ENCODE measurements at regions not wholly inside any gene's neighbourhood (a gene's known extent, or its start where the extent isn't known, plus 50 kb on each side); places are given as distances from the start of the nearest gene placed in this dataset.
"Not testable (repeated sequence)": the region's sequence is repeated elsewhere in the genome, so short reads cannot be mapped to it uniquely, and the experiment has no call there.

GRCh38 chr20:1803061-1803931, 91.9 kb upstream of the SIRPA start:
- ATAC-seq (replicated peaks) (peak; percentile 66), DNase-seq (no peak)
- Mint-ChIP-seq H3K27me3 (peaks cover 62 to 93% of the 10 kb centered on the region in 2 donors), H3K27ac (no peak overlapping the region), H3K36me3 (ENCODE audit: insufficient read depth) (no peaks in the 10 kb centered on the region), H3K9me3 (no peaks in the 10 kb centered on the region), H3K4me1 (ENCODE audit: low read depth in 2 of 2) (peaks cover 4 to 5% of the 10 kb centered on the region in 2 donors), H3K4me3 (peak overlapping the region in 1 of 2 donors; percentile 26)

GRCh38 chr20:1802385-1803060, 92.7 kb upstream of the SIRPA start:
- Mint-ChIP-seq H3K9me3 (no peaks in the 10 kb centered on the region), H3K4me3 (peak overlapping the region in 1 of 2 donors; percentile 12), H3K27ac (no peak overlapping the region), H3K4me1 (ENCODE audit: low read depth in 2 of 2) (peaks cover 4 to 5% of the 10 kb centered on the region in 2 donors), H3K27me3 (peaks cover 63 to 92% of the 10 kb centered on the region in 2 donors), H3K36me3 (ENCODE audit: insufficient read depth) (no peaks in the 10 kb centered on the region)
- no peak for DNase-seq
- ATAC-seq (replicated peaks) = no peak

GRCh38 chr20:1801929-1802306, 93.3 kb upstream of the SIRPA start:
- Mint-ChIP-seq H3K36me3 (ENCODE audit: insufficient read depth) (no peaks in the 10 kb centered on the region), H3K9me3 (no peaks in the 10 kb centered on the region), H3K27ac (no peak overlapping the region), H3K4me3 (no peak overlapping the region), H3K27me3 (peaks cover 63 to 86% of the 10 kb centered on the region in 2 donors), H3K4me1 (ENCODE audit: low read depth in 2 of 2) (peaks cover 4 to 5% of the 10 kb centered on the region in 2 donors)
- ATAC-seq (replicated peaks) (no peak), DNase-seq (no peak)

- H3K36me3 Mint-ChIP-seq (ENCODE audit: insufficient read depth) = no peaks in the 10 kb centered on the region
These were observed 93.8 kb upstream of the SIRPA start for GRCh38 chr20:1801225-1801928.

GRCh38 chr20:1800777-1801176, 94.4 kb upstream of the SIRPA start:
- Mint-ChIP-seq H3K27ac (no peak overlapping the region), H3K9me3 (no peaks in the 10 kb centered on the region), H3K4me1 (ENCODE audit: low read depth in 2 of 2) (peaks cover 4 to 5% of the 10 kb centered on the region in 2 donors), H3K36me3 (ENCODE audit: insufficient read depth) (no peaks in the 10 kb centered on the region), H3K27me3 (peaks cover 56 to 76% of the 10 kb centered on the region in 2 donors), H3K4me3 (no peak overlapping the region)
- DNase-seq (no peak), ATAC-seq (replicated peaks) (no peak)

More at GRCh38 chr20:1801225-1801928, 93.8 kb upstream of the SIRPA start:
- peaks cover 4 to 5% of the 10 kb centered on the region in 2 donors for H3K4me1 Mint-ChIP-seq (ENCODE audit: low read depth in 2 of 2)
- H3K27me3 Mint-ChIP-seq = peaks cover 57 to 81% of the 10 kb centered on the region in 2 donors
- ATAC-seq (replicated peaks) (no peak), DNase-seq (no peak)
- no peak overlapping the region for H3K27ac Mint-ChIP-seq
- H3K4me3 Mint-ChIP-seq = no peak overlapping the region
- no peaks in the 10 kb centered on the region for H3K9me3 Mint-ChIP-seq

- no peaks in the 10 kb centered on the region for H3K36me3 Mint-ChIP-seq (ENCODE audit: insufficient read depth)
- no peak for ATAC-seq (replicated peaks)
- peaks cover 55 to 70% of the 10 kb centered on the region in 2 donors for H3K27me3 Mint-ChIP-seq
- no peaks in the 10 kb centered on the region for H3K9me3 Mint-ChIP-seq
- peaks cover 4 to 5% of the 10 kb centered on the region in 2 donors for H3K4me1 Mint-ChIP-seq (ENCODE audit: low read depth in 2 of 2)
- H3K27ac Mint-ChIP-seq = no peak overlapping the region
- no peak overlapping the region for H3K4me3 Mint-ChIP-seq
- no peak for DNase-seq
These were observed 95.0 kb upstream of the SIRPA start for GRCh38 chr20:1800180-1800579.

GRCh38 chr20:1799746-1800145, 95.5 kb upstream of the SIRPA start:
- not testable (repeated sequence) for H3K36me3 Mint-ChIP-seq (ENCODE audit: insufficient read depth); H3K4me1 Mint-ChIP-seq (ENCODE audit: low read depth in 2 of 2); H3K27ac Mint-ChIP-seq; ATAC-seq (replicated peaks); H3K9me3 Mint-ChIP-seq; DNase-seq; H3K4me3 Mint-ChIP-seq
- H3K27me3 Mint-ChIP-seq = peaks cover 55 to 68% of the 10 kb centered on the region in 2 donors

- ATAC-seq (replicated peaks) (no peak), DNase-seq (no peak)
- Mint-ChIP-seq H3K27me3 (peaks cover 47 to 68% of the 10 kb centered on the region in 2 donors), H3K36me3 (ENCODE audit: insufficient read depth) (no peaks in the 10 kb centered on the region), H3K27ac (no peak overlapping the region), H3K4me1 (ENCODE audit: low read depth in 2 of 2) (peaks cover 4 to 5% of the 10 kb centered on the region in 2 donors), H3K4me3 (no peak overlapping the region), H3K9me3 (no peaks in the 10 kb centered on the region)
These were observed 96.2 kb upstream of the SIRPA start for GRCh38 chr20:1798982-1799381.

- H3K4me1 Mint-ChIP-seq (ENCODE audit: low read depth in 2 of 2) = no peaks in the 10 kb centered on the region
- no peak overlapping the region for H3K4me3 Mint-ChIP-seq
- no peak for DNase-seq
- H3K27ac Mint-ChIP-seq = no peak overlapping the region
- H3K27me3 Mint-ChIP-seq = peaks cover 34 to 54% of the 10 kb centered on the region in 2 donors
- H3K9me3 Mint-ChIP-seq = no peaks in the 10 kb centered on the region
- ATAC-seq (replicated peaks) = no peak
- H3K36me3 Mint-ChIP-seq (ENCODE audit: insufficient read depth) = no peaks in the 10 kb centered on the region
These were observed 101.4 kb upstream of the SIRPA start for GRCh38 chr20:1793821-1794220.

GRCh38 chr20:1792274-1792673, 102.9 kb upstream of the SIRPA start:
- Mint-ChIP-seq H3K4me1 (ENCODE audit: low read depth in 2 of 2) (no peaks in the 10 kb centered on the region), H3K27me3 (peaks cover 40 to 56% of the 10 kb centered on the region in 2 donors)
- ATAC-seq (replicated peaks) = no peak

GRCh38 chr20:1790386-1790785, 104.8 kb upstream of the SIRPA start:
- no peak overlapping the region for H3K4me3 Mint-ChIP-seq
- H3K4me1 Mint-ChIP-seq (ENCODE audit: low read depth in 2 of 2) = no peaks in the 10 kb centered on the region
- DNase-seq (no peak), ATAC-seq (replicated peaks) (no peak)
- H3K9me3 Mint-ChIP-seq = no peaks in the 10 kb centered on the region
- no peak overlapping the region for H3K27ac Mint-ChIP-seq
- H3K27me3 Mint-ChIP-seq = peaks cover 59 to 75% of the 10 kb centered on the region in 2 donors
- H3K36me3 Mint-ChIP-seq (ENCODE audit: insufficient read depth) = no peaks in the 10 kb centered on the region

More at GRCh38 chr20:1792274-1792673, 102.9 kb upstream of the SIRPA start:
- no peak overlapping the region for H3K4me3 Mint-ChIP-seq
- no peaks in the 10 kb centered on the region for H3K9me3 Mint-ChIP-seq
- no peaks in the 10 kb centered on the region for H3K36me3 Mint-ChIP-seq (ENCODE audit: insufficient read depth)
- DNase-seq = no peak
- no peak overlapping the region for H3K27ac Mint-ChIP-seq

- ATAC-seq (replicated peaks) (no peak), DNase-seq (no peak)
- Mint-ChIP-seq H3K36me3 (ENCODE audit: insufficient read depth) (no peaks in the 10 kb centered on the region), H3K27me3 (peaks cover 72 to 84% of the 10 kb centered on the region in 2 donors), H3K9me3 (no peaks in the 10 kb centered on the region), H3K27ac (no peak overlapping the region), H3K4me1 (ENCODE audit: low read depth in 2 of 2) (no peaks in the 10 kb centered on the region), H3K4me3 (no peak overlapping the region)
These were observed 107.2 kb upstream of the SIRPA start for GRCh38 chr20:1788044-1788443.

GRCh38 chr20:1786486-1786885, 108.7 kb upstream of the SIRPA start:
- Mint-ChIP-seq H3K9me3 (no peaks in the 10 kb centered on the region), H3K27me3 (peaks cover 76 to 87% of the 10 kb centered on the region in 2 donors), H3K27ac (no peak overlapping the region), H3K36me3 (ENCODE audit: insufficient read depth) (no peaks in the 10 kb centered on the region), H3K4me3 (no peak overlapping the region), H3K4me1 (ENCODE audit: low read depth in 2 of 2) (no peaks in the 10 kb centered on the region)
- DNase-seq (no peak), ATAC-seq (replicated peaks) (no peak)
